Spleen (tissue), 7 donors: ENCODE measurements at regions not wholly inside any gene's neighbourhood (a gene's known extent, or its start where the extent isn't known, plus 50 kb on each side); places are given as distances from the start of the nearest gene placed in this dataset.

Experiments used
- CTCF ChIP-seq, 11 experiments: fragments of 200-600 bp in 7 of 11; fragments of 450-650 bp in 4 of 11; sonication (generic) in 4 of 11; IDR thresholded peaks in 8 of 11; conservative IDR thresholded peaks in 3 of 11; 1 replicate in 7 of 11; 2 replicates in 4 of 11; pipeline versions ENCODE4 v1.4.0 to v1.8.0; 2016 to 2021; ENCODE audit warnings: antibody characterized with exemption in 11 of 11, inconsistent platforms in 4 of 11, mild to moderate bottlenecking in 1 of 11
- POLR2A ChIP-seq, 3 donors: fragments of 450-650 bp; IDR thresholded peaks; one replicate each; pipeline ENCODE4 v1.5.1; 2017; ENCODE audit warnings: antibody characterized with exemption in 3 of 3, mild to moderate bottlenecking in 1 of 3
- POLR2AphosphoS5 ChIP-seq, 3 donors: sonication (generic); formaldehyde crosslinking; IDR thresholded peaks; one replicate each; pipeline ENCODE4 v1.5.1; 2017; ENCODE audit warnings: antibody characterized with exemption in 3 of 3
- donor health status: DM: no; HTN: no; CAD: no; lungs with moderate emphysema.
- donor health status: DM: no; HTN: no; CAD: no.
- donor health status: DM: no; HTN: no; CAD: no.

GRCh38 chr4:79604152-79604551, 196.1 kb upstream of the GK2 start:
- no peak for TF ChIP-seq CTCF (IDR thresholded peaks at IDR 0.05 in 8 of 11, conservative IDR thresholded peaks at IDR 0.05 in 3 of 11)
- no peak for TF ChIP-seq POLR2AphosphoS5 (IDR thresholded peaks at IDR 0.05)
- TF ChIP-seq POLR2A (IDR thresholded peaks at IDR 0.05) = no peak
